ENCODE measurements at regions not wholly inside any gene's neighbourhood (a gene's known extent, or its start where the extent isn't known, plus 50 kb on each side); places are given as distances from the start of the nearest gene placed in this dataset.

DNA sequence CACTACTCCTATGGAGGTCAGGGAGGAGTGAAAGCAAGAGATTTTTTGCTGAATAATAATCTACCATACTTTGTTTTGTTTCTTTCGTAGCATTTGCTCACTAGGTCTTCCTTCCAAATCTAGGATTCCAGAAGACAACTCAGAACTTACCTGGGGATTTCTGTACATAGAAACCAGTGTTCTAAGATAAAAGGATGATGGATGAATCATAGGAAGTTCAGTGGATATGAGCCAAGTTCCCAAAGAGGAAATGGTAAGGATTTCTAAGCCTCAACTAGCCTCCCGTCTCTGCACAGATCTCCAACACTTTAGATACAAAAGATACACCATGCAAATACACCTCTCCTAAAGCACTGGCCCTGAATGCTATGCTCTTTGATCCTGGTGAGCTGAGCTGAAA lies 283.9 kb downstream of the TAFA4 start:
- H3K4me3 ChIP-seq, result no peak overlapping the region
- no peak overlapping the region for H3K27ac ChIP-seq
- intact Hi-C loops (cut with DNase I), result no loop called here
- H3K9me3 ChIP-seq, result no peaks in the 10 kb centered on the region
- TF ChIP-seq, protein P1, sequence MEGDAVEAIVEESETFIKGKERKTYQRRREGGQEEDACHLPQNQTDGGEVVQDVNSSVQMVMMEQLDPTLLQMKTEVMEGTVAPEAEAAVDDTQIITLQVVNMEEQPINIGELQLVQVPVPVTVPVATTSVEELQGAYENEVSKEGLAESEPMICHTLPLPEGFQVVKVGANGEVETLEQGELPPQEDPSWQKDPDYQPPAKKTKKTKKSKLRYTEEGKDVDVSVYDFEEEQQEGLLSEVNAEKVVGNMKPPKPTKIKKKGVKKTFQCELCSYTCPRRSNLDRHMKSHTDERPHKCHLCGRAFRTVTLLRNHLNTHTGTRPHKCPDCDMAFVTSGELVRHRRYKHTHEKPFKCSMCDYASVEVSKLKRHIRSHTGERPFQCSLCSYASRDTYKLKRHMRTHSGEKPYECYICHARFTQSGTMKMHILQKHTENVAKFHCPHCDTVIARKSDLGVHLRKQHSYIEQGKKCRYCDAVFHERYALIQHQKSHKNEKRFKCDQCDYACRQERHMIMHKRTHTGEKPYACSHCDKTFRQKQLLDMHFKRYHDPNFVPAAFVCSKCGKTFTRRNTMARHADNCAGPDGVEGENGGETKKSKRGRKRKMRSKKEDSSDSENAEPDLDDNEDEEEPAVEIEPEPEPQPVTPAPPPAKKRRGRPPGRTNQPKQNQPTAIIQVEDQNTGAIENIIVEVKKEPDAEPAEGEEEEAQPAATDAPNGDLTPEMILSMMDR (IDR thresholded peaks at IDR 0.05), result no peak
- no peaks in the 10 kb centered on the region for H3K4me1 ChIP-seq
- H3K27me3 ChIP-seq (ENCODE audit: low read depth), result no peaks in the 10 kb centered on the region
- no peak for DNase-seq
- H3K36me3 ChIP-seq, result no peaks in the 10 kb centered on the region
- ATAC-seq, result no peak

DNA sequence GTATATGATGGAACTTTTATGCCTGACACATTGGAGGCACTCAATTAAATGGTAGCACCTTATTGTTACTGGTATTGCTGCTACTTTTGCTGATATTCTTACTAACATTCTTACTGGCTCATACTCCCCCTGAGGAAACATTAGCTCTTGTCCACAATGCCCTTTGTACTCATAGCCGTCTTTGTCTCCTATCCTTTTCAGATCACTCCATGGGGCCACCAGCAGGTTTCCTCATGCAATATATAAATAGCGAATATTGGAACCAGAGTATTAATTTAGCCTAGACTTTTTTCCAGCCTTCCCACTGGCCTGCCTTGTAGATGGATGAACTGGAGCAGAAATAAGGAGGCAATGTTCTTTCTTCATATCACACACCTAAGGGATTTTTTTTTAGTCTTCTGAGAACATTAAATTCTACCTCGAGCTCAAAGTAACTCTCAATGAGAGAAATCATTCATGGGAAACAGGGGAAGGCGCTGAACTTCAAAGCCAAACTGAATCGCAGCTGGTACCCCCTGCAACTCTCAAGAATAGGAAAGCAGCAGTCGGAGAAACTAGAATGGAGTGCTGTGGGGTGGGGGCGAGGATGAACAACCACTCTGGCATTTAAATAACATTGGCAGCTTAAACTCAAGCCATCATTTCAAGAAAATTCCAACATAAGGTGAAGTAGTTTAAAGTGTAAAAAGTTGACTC lies 300.3 kb downstream of the TAFA4 start:
- no peaks in the 10 kb centered on the region for H3K36me3 ChIP-seq
- DNase-seq (no peak), ATAC-seq (no peak)
- no peak overlapping the region for H3K27ac ChIP-seq
- no peak overlapping the region for H3K4me3 ChIP-seq
- H3K27me3 ChIP-seq (ENCODE audit: low read depth), result no peaks in the 10 kb centered on the region
- no peaks in the 10 kb centered on the region for H3K9me3 ChIP-seq
- H3K4me1 ChIP-seq, result no peaks in the 10 kb centered on the region
- intact Hi-C loops (cut with DNase I), result no loop called here
- TF ChIP-seq, protein P1 (IDR thresholded peaks at IDR 0.05), result no peak

DNA sequence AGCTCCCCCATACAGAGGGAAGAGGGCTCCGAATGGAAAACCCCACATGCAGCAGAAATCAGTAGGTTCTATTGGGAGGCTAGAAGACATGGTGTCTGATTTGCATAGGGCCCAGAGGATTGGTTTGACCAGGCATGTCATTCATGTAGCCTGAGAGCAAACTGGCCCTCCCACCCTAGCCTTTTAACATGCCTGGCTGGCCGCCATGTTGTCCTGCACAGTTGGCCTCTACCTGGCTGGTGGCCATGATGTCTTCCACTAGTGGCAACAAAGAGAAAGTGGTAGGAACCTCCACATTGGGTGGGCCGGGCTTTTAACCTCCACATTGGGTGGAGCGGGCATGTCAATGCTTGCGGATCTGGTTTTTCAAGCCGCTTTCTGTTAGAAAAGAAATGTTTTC lies 312.1 kb downstream of the TAFA4 start:
- Histone ChIP-seq H3K27me3 (ENCODE audit: low read depth) (no peaks in the 10 kb centered on the region), H3K36me3 (no peaks in the 10 kb centered on the region), H3K9me3 (peaks cover 4% of the 10 kb centered on the region), H3K4me1 (no peaks in the 10 kb centered on the region), H3K4me3 (no peak overlapping the region), H3K27ac (no peak overlapping the region)
- TF ChIP-seq, protein P1 (IDR thresholded peaks at IDR 0.05), result no peak
- intact Hi-C loops (cut with DNase I), result no loop called here
- DNase-seq, result no peak
- no peak for ATAC-seq

DNA sequence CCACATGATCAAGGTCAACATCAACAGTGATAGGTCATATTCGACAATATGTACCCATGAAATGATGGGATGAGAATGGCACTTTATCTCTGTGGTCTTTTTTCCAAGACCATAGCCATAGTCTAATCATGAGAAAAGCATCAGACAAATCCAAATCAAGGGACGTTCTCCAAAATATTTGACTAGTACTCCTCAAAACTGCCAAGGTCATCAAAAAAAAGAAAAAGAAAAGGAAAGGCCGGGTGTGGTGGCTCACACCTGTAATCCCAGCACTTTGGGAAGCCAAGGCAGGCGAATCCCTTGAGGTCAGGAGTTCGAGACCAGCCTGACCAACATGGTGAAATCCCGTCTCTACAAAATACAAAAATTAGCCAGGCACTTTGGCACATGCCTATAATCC lies 318.3 kb downstream of the TAFA4 start:
- DNase-seq (no peak), ATAC-seq (no peak)
- no peaks in the 10 kb centered on the region for H3K9me3 ChIP-seq
- TF ChIP-seq, protein P1 (IDR thresholded peaks at IDR 0.05), result no peak
- no peaks in the 10 kb centered on the region for H3K27me3 ChIP-seq (ENCODE audit: low read depth)
- H3K36me3 ChIP-seq, result no peaks in the 10 kb centered on the region
- H3K27ac ChIP-seq, result no peak overlapping the region
- intact Hi-C loops (cut with DNase I), result no loop called here
- no peak overlapping the region for H3K4me3 ChIP-seq
- no peaks in the 10 kb centered on the region for H3K4me1 ChIP-seq

DNA sequence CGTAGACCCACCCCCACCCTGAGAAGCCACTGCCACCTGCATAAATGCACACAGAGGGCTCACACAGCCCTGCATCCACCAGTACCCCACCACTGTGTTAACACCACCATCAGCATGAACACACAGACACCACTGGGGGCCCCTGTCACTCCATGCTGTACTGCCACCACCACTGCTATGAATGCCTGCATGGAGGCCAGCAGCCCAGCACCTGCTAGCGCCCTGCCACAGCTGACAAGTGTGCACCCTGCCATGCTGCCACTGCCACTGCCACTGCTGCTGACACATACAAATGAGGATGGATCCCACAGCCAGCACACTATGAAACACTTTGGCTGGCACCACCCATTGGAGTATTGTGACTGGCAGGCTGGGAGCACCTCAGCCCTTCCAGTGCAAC lies 361.0 kb downstream of the TAFA4 start:
- DNase-seq (no peak), ATAC-seq (no peak)
- Histone ChIP-seq H3K27ac (no peak overlapping the region), H3K4me3 (no peak overlapping the region), H3K4me1 (no peaks in the 10 kb centered on the region), H3K36me3 (no peaks in the 10 kb centered on the region), H3K9me3 (no peaks in the 10 kb centered on the region), H3K27me3 (ENCODE audit: low read depth) (no peaks in the 10 kb centered on the region)
- intact Hi-C loops (cut with DNase I), result no loop called here
- TF ChIP-seq, protein P1 (IDR thresholded peaks at IDR 0.05), result no peak

Measured in lower lobe of right lung (tissue), 2 donors.